PC-9 (cell line): ENCODE measurements at regions not wholly inside any gene's neighbourhood (a gene's known extent, or its start where the extent isn't known, plus 50 kb on each side); places are given as distances from the start of the nearest gene placed in this dataset.

Experiments used
- BruUV-seq: library from RNA; stranded (reverse); fragments of 400-500 nt; replicated peaks from 2 replicates; lab custom pipeline; 2021; lab: Mats Ljungman, UMichigan
- CTCF ChIA-PET: fragments of 300-600 bp; sonication (Branson Sonifier 250); formaldehyde crosslinking; loops from one replicate; lab custom pipeline; 2022; ENCODE audit warnings: antibody characterized with exemption; lab: Charles Lee
- POLR2A ChIA-PET: fragments of 300-600 bp; sonication (Branson Sonifier 250); formaldehyde crosslinking; loops from one replicate; lab custom pipeline; 2022; ENCODE audit warnings: antibody characterized with exemption; ENCODE audit not compliant: unreplicated experiment; lab: Charles Lee
- DNase-seq, 2 experiments: peaks; one replicate each; pipeline versions ENCODE4 v3.0.0 to v3.0.0-alpha.2; 2015 to 2022; ENCODE audit warnings: mixed read lengths in 1 of 2
- H2AFZ ChIP-seq: fragments of 200-600 bp; sonication (generic); 2 replicates; pipeline ENCODE4 v1.8.1; 2017; ENCODE audit warnings: antibody characterized with exemption
- H3F3A ChIP-seq: fragments of 200-600 bp; sonication (generic); 2 replicates; pipeline ENCODE4 v1.8.1; 2017; ENCODE audit warnings: antibody characterized with exemption, mild to moderate bottlenecking, low read depth; ENCODE audit not compliant: insufficient read depth
- H3K27ac ChIP-seq: fragments of 200-600 bp; sonication (generic); 2 replicates; pipeline ENCODE4 v1.6.1; 2016; ENCODE audit warnings: mixed run types
- H3K27me3 ChIP-seq: fragments of 200-600 bp; sonication (generic); 2 replicates; pipeline ENCODE4 v1.6.1; 2016; ENCODE audit warnings: low read depth, mixed run types; ENCODE audit not compliant: insufficient read depth
- H3K36me3 ChIP-seq: fragments of 200-600 bp; sonication (generic); 2 replicates; pipeline ENCODE4 v1.6.1; 2016; ENCODE audit warnings: low read depth, mixed run types
- H3K4me1 ChIP-seq: fragments of 200-600 bp; sonication (generic); replicated peaks from 2 replicates; pipeline ENCODE4 v1.6.1; 2016; ENCODE audit warnings: mixed run types; ENCODE audit not compliant: insufficient read depth
- H3K4me2 ChIP-seq: fragments of 200-600 bp; sonication (generic); 2 replicates; pipeline ENCODE4 v1.6.1; 2017; ENCODE audit warnings: mixed run types
- H3K4me3 ChIP-seq: fragments of 200-600 bp; sonication (generic); 2 replicates; pipeline ENCODE4 v1.6.1; 2016; ENCODE audit warnings: mixed run types
- H3K79me2 ChIP-seq: fragments of 200-600 bp; sonication (generic); 2 replicates; pipeline ENCODE4 v1.6.1; 2017; ENCODE audit warnings: low read depth, mixed run types
- H3K9me2 ChIP-seq: fragments of 200-600 bp; sonication (generic); 2 replicates; pipeline ENCODE4 v1.8.1; 2017; ENCODE audit warnings: mild to moderate bottlenecking; ENCODE audit not compliant: insufficient read depth
- H3K9me3 ChIP-seq: fragments of 200-600 bp; sonication (generic); 2 replicates; pipeline ENCODE4 v1.8.1; 2016; ENCODE audit warnings: low read depth; ENCODE audit not compliant: insufficient read depth
- H4K20me1 ChIP-seq: fragments of 200-600 bp; sonication (generic); 2 replicates; pipeline ENCODE4 v1.8.1; 2017; ENCODE audit not compliant: insufficient read depth
- CTCF ChIP-seq: fragments of 200-600 bp; sonication (generic); conservative IDR thresholded peaks from 2 replicates; pipeline ENCODE4 v1.6.1; 2017; ENCODE audit warnings: mixed run types, antibody characterized with exemption, mild to moderate bottlenecking, moderate library complexity
- EZH2 ChIP-seq: fragments of 200-600 bp; sonication (generic); IDR thresholded peaks from 2 replicates; pipeline ENCODE4 v1.8.0; 2017; ENCODE audit warnings: antibody characterized with exemption, low read depth
- intact Hi-C: fragments of 100-400 bp; cut with micrococcal nuclease; formaldehyde crosslinking; loops from one replicate; pipeline ENCODE4 v1.10.0; 2022; ENCODE audit not compliant: unreplicated experiment

- peaks cover 53% of the 10 kb centered on the region for H3K27me3 ChIP-seq
- TF ChIP-seq CTCF (no peak), EZH2 (no peak)
- H3K4me3 ChIP-seq, result no peak overlapping the region
- intact Hi-C loops, result no loop called here
- H3K9me3 ChIP-seq, result no peaks in the 10 kb centered on the region
- no peak overlapping the region for H2AFZ ChIP-seq
- CTCF ChIA-PET, result no interaction called here
- DNase-seq, result no peak
- POLR2A ChIA-PET, result no interaction called here
- no peaks in the 10 kb centered on the region for H3K4me1 ChIP-seq
- no peaks in the 10 kb centered on the region for H3F3A ChIP-seq
- 0 out of 2 replicates have a peak, but pooled peaks cover 3% of the 10 kb centered on the region for H3K9me2 ChIP-seq
- no TSS peak for BruUV-seq
- H4K20me1 ChIP-seq, result no peaks in the 10 kb centered on the region
- no peak overlapping the region for H3K27ac ChIP-seq
- no peaks in the 10 kb centered on the region for H3K79me2 ChIP-seq
- no peak overlapping the region for H3K4me2 ChIP-seq
- H3K36me3 ChIP-seq, result no peaks in the 10 kb centered on the region
Observed at GRCh38 chr5:8434501-8434900, 565.6 kb downstream of the MTRR start.

GRCh38 chr5:8436924-8437323 lies 568.0 kb downstream of the MTRR start:
- BruUV-seq, result no TSS peak

GRCh38 chr5:8445139-8445538 lies 576.2 kb downstream of the MTRR start:
- H3K9me3 ChIP-seq, result no peaks in the 10 kb centered on the region
- CTCF ChIA-PET, result no interaction called here

More at GRCh38 chr5:8436924-8437323, 568.0 kb downstream of the MTRR start:
- H3K4me3 ChIP-seq, result no peak overlapping the region
- H3F3A ChIP-seq, result no peaks in the 10 kb centered on the region
- ChIA-PET POLR2A (no interaction called here), CTCF (no interaction called here)
- 0 out of 2 replicates have a peak, but pooled peaks cover 3% of the 10 kb centered on the region for H3K9me2 ChIP-seq
- H2AFZ ChIP-seq, result no peak overlapping the region
- no peak for DNase-seq
- no peaks in the 10 kb centered on the region for H3K36me3 ChIP-seq
- no peak overlapping the region for H3K27ac ChIP-seq
- H3K27me3 ChIP-seq, result peaks cover 50% of the 10 kb centered on the region
- H3K9me3 ChIP-seq, result no peaks in the 10 kb centered on the region
- H3K79me2 ChIP-seq, result no peaks in the 10 kb centered on the region
- no peak for TF ChIP-seq EZH2
- no peak for TF ChIP-seq CTCF
- intact Hi-C loops, result no loop called here
- no peaks in the 10 kb centered on the region for H3K4me1 ChIP-seq
- no peak overlapping the region for H3K4me2 ChIP-seq
- no peaks in the 10 kb centered on the region for H4K20me1 ChIP-seq

More at GRCh38 chr5:8445139-8445538, 576.2 kb downstream of the MTRR start:
- Histone ChIP-seq H3K4me2 (no peak overlapping the region), H3K36me3 (no peaks in the 10 kb centered on the region), H3K4me1 (no peaks in the 10 kb centered on the region), H3K79me2 (no peaks in the 10 kb centered on the region), H3F3A (no peaks in the 10 kb centered on the region), H4K20me1 (no peaks in the 10 kb centered on the region), H3K9me2 (no peaks in the 10 kb centered on the region), H3K4me3 (no peak overlapping the region), H2AFZ (no peak overlapping the region), H3K27me3 (peaks cover 31% of the 10 kb centered on the region), H3K27ac (no peak overlapping the region)
- no peak for TF ChIP-seq EZH2
- no peak for TF ChIP-seq CTCF
- no TSS peak for BruUV-seq
- DNase-seq, result no peak
- intact Hi-C loops, result no loop called here
- POLR2A ChIA-PET, result no interaction called here
